Activated T-cell treated with anti-CD3 and anti-CD28 coated beads, Interleukin-2, amount 50 U/mL, for 4 hours (primary cell): ENCODE measurements at regions not wholly inside any gene's neighbourhood (a gene's known extent, or its start where the extent isn't known, plus 50 kb on each side); places are given as distances from the start of the nearest gene placed in this dataset.
"Not testable (repeated sequence)": the region's sequence is repeated elsewhere in the genome, so short reads cannot be mapped to it uniquely, and the experiment has no call there.

ENCODE experiments used
- ATAC-seq, 2 donors: fragments of 200-7000 bp; cut with Tn5 transposase; one replicate each; pipeline ENCODE4 v1.10.0; 2021
- DNase-seq: peaks from one replicate; pipeline ENCODE4 v3.0.0-alpha.2; 2020
- H3K27me3 Mint-ChIP-seq: one replicate; pipeline ENCODE4 v1.8.0; 2021; ENCODE audit warnings: low read depth, mixed read lengths
- H3K36me3 Mint-ChIP-seq: one replicate; pipeline ENCODE4 v1.8.0; 2022; ENCODE audit warnings: mixed read lengths; ENCODE audit not compliant: insufficient read depth
- H3K4me1 Mint-ChIP-seq: one replicate; pipeline ENCODE4 v1.8.0; 2021; ENCODE audit warnings: low read depth, mixed read lengths
- H3K4me3 Mint-ChIP-seq: one replicate; pipeline ENCODE4 v1.8.0; 2021; ENCODE audit warnings: mild to moderate bottlenecking, moderate library complexity, mixed read lengths
- H3K9me3 Mint-ChIP-seq: one replicate; pipeline ENCODE4 v1.8.0; 2021; ENCODE audit warnings: mixed read lengths

DNA sequence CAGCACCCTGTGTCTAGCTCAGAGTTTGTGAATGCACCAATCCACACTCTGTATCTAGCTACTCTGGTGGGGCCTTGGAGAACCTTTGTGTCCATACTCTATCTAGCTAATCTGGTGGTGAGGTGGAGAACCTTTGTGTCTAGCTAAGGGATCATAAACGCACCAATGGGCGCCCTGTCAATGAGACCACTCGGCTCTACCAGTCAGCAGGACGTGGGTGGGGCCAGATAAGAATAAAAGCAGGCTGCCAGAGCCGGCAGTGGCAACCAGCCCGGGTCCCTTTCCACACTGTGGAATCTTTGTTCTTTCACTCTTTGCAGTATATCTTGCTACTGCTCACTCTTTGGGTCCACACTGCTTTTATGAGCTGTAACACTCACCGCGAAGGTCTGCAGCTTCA is 699.7 kb downstream of the CDH18 start:
- H3K36me3 Mint-ChIP-seq, DNase-seq, H3K27me3 Mint-ChIP-seq, H3K4me3 Mint-ChIP-seq, ATAC-seq, H3K4me1 Mint-ChIP-seq: not testable (repeated sequence)
- peaks cover 13% of the 10 kb centered on the region for H3K9me3 Mint-ChIP-seq

DNA sequence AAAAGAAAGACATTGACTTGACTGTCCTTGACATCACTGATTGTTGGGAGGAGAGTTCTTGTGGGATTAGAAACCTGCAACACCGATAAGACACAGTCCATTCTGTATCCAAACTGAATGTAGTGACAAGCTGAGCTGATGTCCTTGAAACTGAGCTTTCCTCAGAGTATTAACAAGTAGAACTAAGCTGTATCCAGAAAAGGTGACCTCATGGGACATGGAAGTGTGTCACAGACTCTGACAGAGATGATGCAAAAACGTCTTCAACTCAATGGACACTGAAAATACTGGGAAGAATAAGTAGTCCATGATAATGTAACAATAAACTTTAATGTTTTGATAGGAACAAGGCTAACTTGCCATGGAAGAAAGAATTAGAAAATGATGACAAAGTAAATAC is 690.1 kb downstream of the CDH18 start:
- Mint-ChIP-seq H3K36me3 (no peaks in the 10 kb centered on the region), H3K4me1 (no peaks in the 10 kb centered on the region), H3K9me3 (peaks cover 8% of the 10 kb centered on the region), H3K4me3 (no peak overlapping the region), H3K27me3 (no peaks in the 10 kb centered on the region)
- DNase-seq (no peak), ATAC-seq (no peak)

DNA sequence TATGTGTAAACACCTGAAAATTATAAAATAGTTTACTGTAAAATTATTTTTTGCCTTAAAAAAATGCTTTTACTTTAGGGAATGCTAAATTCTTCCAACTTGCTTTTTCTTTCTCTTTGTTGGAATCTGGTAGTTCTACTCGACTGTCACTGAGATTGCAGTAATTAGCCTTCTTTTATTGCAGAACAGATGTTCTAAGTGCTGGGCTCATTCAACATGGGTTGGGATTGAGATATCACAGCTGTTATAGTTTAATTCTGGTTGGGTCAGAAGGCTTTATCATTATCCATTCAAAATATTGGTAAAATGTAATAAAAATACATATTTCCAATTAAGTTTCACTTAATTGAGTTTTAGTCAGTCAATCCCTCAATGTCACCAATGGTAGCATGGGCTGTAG is 686.7 kb downstream of the CDH18 start:
- no peaks in the 10 kb centered on the region for H3K4me1 Mint-ChIP-seq
- peaks cover 7% of the 10 kb centered on the region for H3K9me3 Mint-ChIP-seq
- DNase-seq (no peak), ATAC-seq (no peak)
- H3K27me3 Mint-ChIP-seq: no peaks in the 10 kb centered on the region
- no peak overlapping the region for H3K4me3 Mint-ChIP-seq
- H3K36me3 Mint-ChIP-seq: no peaks in the 10 kb centered on the region

DNA sequence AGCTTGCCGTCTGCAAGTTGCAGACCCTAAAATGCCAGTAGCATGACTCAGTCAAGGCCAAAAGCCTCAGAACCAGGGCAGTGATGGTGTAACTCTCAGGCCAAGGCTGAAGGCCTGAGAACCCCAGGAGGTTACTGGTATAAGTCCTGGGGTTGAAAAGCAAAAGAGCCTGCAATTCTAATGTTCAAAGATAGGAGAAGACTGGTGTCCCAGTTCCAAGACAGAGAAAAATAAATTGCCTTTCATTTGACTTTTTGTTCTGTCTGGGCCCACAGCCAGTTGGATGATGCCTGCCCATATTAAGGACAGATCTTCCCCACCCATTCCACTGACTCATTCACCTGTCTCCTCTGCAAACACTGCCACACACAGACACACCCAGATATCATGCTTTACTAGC is 673.2 kb downstream of the CDH18 start:
- no peak for DNase-seq
- Mint-ChIP-seq H3K27me3 (no peaks in the 10 kb centered on the region), H3K4me1 (no peaks in the 10 kb centered on the region)

DNA sequence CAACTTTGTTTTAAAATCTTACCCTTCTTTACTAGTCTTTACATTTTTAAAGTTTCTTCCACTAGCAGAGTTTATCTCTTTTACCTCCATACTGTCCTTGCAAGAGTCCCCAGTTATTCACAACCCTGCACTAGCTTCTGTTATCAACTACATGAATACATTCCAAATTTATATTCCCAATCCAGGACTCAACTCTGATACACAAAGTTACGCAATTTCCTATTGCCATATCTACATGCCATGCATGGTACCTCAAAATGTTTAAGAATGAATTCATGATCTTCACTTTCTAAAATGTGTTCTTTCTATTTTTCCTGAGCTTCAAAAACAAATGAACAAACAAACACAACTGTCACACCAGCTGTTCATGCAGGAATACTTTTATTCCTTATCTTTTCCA is 668.7 kb downstream of the CDH18 start:
- Mint-ChIP-seq H3K4me3 (no peak overlapping the region), H3K36me3 (no peaks in the 10 kb centered on the region), H3K27me3 (no peaks in the 10 kb centered on the region), H3K4me1 (no peaks in the 10 kb centered on the region), H3K9me3 (peaks cover 23% of the 10 kb centered on the region)
- ATAC-seq (no peak), DNase-seq (no peak)

More for the DNA sequence above, 673.2 kb downstream of the CDH18 start:
- H3K4me3 Mint-ChIP-seq: no peak overlapping the region
- H3K36me3 Mint-ChIP-seq: no peaks in the 10 kb centered on the region
- no peak for ATAC-seq
- H3K9me3 Mint-ChIP-seq: peaks cover 33% of the 10 kb centered on the region

DNA sequence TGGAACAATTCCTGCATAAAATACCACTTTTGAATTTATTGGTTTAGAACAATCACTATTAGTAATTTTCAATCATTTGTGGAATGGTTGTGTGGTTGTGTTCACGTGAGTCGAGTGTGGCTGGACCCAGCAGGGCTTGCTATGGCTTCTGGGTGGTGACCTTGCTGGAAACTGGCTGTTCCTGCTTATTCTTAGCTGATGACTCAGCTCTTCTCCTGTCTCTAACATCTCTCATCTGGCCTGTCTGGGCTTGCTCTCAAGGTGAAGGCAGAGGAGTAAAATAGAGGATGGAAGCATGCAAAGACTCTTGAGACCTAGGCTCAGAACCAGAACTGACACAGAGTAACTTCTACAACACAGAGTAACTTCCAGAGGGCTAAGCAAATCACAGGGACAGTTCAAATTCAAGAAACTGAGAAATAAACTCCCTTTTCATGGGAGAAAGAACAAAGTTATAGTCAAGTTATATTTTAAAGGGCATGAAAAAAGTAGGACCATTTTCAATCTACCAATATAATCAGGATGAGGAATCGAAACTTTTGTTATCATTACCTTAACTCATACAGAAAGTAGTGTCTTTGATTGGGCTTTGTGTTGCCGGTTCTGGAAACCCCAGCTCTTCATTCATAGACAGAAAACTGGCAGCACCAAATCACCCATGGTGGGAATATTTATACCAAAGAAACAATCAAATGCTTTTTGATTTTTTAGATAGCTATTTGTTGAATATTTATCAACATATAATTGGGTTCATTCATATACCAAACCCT is 665.1 kb downstream of the CDH18 start:
- ATAC-seq (no peak), DNase-seq (no peak)
- Mint-ChIP-seq H3K27me3 (no peaks in the 10 kb centered on the region), H3K9me3 (peaks cover 13% of the 10 kb centered on the region), H3K36me3 (no peaks in the 10 kb centered on the region), H3K4me1 (no peaks in the 10 kb centered on the region), H3K4me3 (no peak overlapping the region)

DNA sequence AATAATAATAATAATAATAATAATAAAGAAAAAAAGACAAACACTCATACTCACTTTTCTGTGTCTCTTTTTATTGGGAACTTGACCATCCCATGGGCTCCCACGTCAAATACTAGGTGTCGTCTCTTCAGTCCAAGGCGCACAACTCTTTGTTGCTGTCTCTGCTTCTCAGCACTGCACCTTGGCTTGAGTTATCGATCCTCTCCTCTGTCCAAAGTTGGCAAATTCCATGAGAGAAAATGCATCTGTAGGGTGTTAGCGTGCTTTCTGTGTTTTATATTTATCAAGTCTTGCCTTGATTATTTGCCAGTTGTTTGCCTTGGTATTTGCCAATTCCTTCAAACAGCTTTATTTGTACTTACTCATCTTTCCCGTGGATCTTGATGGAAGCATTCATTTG is 653.7 kb downstream of the CDH18 start:
- no peaks in the 10 kb centered on the region for H3K4me1 Mint-ChIP-seq

DNA sequence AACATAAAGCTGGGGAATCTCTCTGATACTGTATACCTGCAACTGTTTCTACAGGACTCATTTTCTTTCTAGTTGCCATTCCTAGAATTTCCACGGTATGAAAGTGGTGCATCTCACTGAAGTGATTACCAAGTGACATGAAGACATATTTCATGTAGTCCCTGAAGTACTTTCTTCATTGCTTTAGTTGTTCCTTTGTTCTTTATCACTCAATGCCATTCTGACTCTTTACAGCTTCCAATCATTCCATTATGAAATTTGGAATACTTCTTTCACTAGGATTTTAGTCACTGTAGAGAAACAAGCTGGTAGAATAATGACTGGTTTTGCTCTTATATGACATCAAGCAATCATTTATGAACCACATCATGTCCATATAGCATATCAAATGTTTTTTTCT is 645.1 kb downstream of the CDH18 start:
- H3K9me3 Mint-ChIP-seq: peaks cover 17% of the 10 kb centered on the region
- H3K4me1 Mint-ChIP-seq: no peaks in the 10 kb centered on the region
- DNase-seq (no peak), ATAC-seq (no peak)
- H3K27me3 Mint-ChIP-seq: no peaks in the 10 kb centered on the region
- H3K4me3 Mint-ChIP-seq: no peak overlapping the region
- no peaks in the 10 kb centered on the region for H3K36me3 Mint-ChIP-seq

More for the DNA sequence above, 653.7 kb downstream of the CDH18 start:
- Mint-ChIP-seq H3K36me3 (no peaks in the 10 kb centered on the region), H3K27me3 (no peaks in the 10 kb centered on the region), H3K4me3 (no peak overlapping the region), H3K9me3 (peaks cover 22% of the 10 kb centered on the region)
- no peak for DNase-seq
- no peak for ATAC-seq

DNA sequence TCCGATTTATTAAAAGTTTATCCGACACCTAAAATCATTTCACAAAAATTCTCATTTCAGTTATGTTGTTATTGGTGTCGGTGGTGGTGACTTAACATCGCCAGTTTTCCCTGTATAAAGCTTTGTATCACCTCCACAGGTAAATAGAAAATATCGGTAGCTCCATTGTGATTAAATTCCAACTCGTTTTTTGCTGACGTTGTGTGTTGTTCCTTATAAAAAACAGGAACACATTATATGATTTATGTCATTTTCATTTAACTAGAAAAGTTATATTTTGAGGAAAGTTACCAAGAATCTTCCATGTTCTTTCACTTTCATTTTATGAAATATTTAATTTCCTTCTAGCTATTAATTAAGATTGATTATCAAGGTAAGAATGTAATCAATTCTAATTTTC is 635.9 kb downstream of the CDH18 start:
- Mint-ChIP-seq H3K4me1 (no peaks in the 10 kb centered on the region), H3K9me3 (no peaks in the 10 kb centered on the region), H3K27me3 (no peaks in the 10 kb centered on the region), H3K36me3 (no peaks in the 10 kb centered on the region), H3K4me3 (no peak overlapping the region)
- ATAC-seq: no peak
- no peak for DNase-seq

DNA sequence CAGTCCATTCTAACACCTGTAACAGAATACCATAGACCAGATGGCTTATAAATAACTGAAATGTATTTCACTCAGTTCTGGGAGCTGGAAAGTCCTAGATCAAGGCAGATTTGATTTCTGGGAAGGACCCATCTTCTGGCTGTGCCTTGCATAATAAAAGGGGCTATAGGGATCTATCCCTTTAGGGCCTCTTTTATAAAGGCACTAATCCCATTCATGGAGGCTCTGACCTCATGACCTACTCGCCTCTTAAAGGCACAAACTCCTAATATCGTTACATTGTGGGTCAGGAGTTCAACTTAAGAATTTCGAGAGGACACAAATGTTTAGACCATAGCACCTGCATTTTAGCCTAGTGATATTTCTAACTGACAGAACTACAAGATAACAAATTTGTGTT is 619.0 kb downstream of the CDH18 start:
- no peak for ATAC-seq
- Mint-ChIP-seq H3K27me3 (no peaks in the 10 kb centered on the region), H3K36me3 (no peaks in the 10 kb centered on the region), H3K9me3 (peaks cover 8% of the 10 kb centered on the region), H3K4me3 (no peak overlapping the region), H3K4me1 (no peaks in the 10 kb centered on the region)
- DNase-seq: no peak

DNA sequence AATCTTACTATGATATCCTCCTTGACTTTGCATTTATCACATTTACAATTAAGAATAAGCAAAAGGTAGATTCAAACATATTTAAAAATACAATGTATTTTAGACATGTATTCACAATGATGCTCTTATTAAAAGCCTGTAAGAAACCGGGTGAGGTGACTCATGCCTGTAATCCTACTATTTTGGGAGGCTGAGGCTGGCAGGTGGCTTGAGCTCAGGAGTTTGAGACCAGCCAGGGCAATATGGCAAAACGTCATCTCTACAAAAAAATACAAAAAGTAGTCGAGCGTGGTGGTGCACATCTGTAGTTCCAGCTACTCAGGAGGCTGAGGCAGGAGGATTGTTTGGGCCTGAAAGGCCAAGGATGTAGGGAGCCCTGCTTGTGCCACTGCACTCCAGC is 618.4 kb downstream of the CDH18 start:
- Mint-ChIP-seq H3K4me3 (no peak overlapping the region), H3K27me3 (no peaks in the 10 kb centered on the region), H3K4me1 (no peaks in the 10 kb centered on the region), H3K9me3 (peaks cover 8% of the 10 kb centered on the region), H3K36me3 (no peaks in the 10 kb centered on the region)
- ATAC-seq: no peak
- no peak for DNase-seq

DNA sequence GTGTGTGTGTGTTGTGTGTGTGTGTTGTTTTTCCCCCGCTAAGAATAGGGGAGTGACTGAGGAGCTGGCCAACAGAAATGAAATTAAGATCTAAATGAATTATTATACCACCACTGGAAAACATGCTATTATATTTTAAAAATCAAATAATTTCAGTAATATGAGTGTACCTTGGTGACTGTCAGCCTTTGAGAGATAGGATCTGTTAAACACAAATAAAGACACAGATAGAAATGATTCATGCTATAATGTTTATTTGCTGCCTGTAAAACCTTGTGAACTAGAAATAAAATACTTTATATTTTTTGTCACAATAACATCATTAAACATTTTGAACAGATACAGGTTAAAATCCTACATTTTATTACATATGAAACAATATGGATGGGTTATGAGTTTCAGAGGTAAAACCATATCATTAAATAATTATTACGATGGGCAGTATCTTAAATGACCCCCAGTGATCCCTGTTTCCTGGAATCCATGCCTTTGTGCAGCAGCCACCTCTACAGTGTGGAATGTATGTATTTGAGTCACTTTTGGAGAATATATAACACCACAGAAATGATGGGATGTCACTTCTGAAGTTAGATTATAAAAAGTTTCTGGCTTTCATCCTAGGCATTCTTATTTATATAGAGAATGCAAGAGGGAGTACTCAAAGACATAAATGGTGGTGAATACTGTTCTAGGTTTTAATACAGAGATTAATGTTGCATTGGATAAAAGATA is 617.2 kb downstream of the CDH18 start:
- DNase-seq: no peak
- peaks cover 6% of the 10 kb centered on the region for H3K9me3 Mint-ChIP-seq
- no peak overlapping the region for H3K4me3 Mint-ChIP-seq
- no peak for ATAC-seq
- H3K27me3 Mint-ChIP-seq: no peaks in the 10 kb centered on the region
- H3K4me1 Mint-ChIP-seq: no peaks in the 10 kb centered on the region
- H3K36me3 Mint-ChIP-seq: no peaks in the 10 kb centered on the region

DNA sequence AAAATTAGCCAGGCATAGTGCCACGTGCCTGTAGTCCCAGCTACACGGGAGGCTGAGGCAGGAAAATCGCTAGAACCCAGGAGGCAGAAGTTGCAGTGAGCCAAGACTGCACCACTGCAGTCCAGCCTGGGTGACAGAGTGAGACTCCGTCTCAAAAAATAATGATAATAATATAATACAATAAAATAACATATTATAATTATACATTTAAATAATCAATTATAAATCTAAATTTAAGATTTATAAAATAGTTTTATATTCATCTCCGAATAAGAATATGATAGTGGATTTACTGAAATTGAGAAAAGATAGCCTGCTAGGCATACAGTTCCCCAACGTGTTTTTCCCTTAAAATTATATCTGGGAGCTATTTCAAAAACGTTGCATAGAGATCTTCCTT is 599.6 kb downstream of the CDH18 start:
- H3K4me1 Mint-ChIP-seq: no peaks in the 10 kb centered on the region

DNA sequence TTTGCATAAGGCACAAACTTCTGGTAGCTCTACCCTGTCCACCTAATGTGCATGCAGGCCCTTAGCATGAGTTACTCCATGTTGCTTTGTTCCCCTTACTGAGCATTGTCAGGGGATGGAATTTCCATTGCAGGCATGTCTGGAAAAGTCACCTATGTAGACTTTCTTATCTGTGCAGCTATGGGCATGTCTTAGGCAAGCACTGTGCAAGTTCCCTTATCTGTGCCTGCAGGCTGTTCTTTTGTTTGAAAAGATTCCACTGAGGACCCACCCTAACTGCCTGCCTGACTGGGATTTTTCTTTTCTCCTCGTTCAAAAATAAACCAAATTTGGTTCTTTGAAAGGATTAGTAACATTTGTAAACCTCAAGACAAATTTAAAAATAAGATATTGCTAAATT is 587.0 kb downstream of the CDH18 start:
- DNase-seq: no peak
- H3K4me1 Mint-ChIP-seq: no peaks in the 10 kb centered on the region
- no peak for ATAC-seq
- no peak overlapping the region for H3K4me3 Mint-ChIP-seq
- H3K9me3 Mint-ChIP-seq: peaks cover 17% of the 10 kb centered on the region
- H3K27me3 Mint-ChIP-seq: no peaks in the 10 kb centered on the region
- H3K36me3 Mint-ChIP-seq: no peaks in the 10 kb centered on the region

More for the DNA sequence above, 599.6 kb downstream of the CDH18 start:
- no peaks in the 10 kb centered on the region for H3K36me3 Mint-ChIP-seq
- ATAC-seq (no peak), DNase-seq (no peak)
- no peaks in the 10 kb centered on the region for H3K27me3 Mint-ChIP-seq
- H3K4me3 Mint-ChIP-seq: no peak overlapping the region
- peaks cover 10% of the 10 kb centered on the region for H3K9me3 Mint-ChIP-seq
